NCI-H748 (cell line): ENCODE measurements at regions not wholly inside any gene's neighbourhood (a gene's known extent, or its start where the extent isn't known, plus 50 kb on each side); places are given as distances from the start of the nearest gene placed in this dataset.

Source experiments
- DNase-seq: peaks from one replicate; lab custom pipeline; 2025; ENCODE audit not compliant: unreplicated experiment; lab: John Stamatoyannopoulos, UW

GRCh38 chr5:133905424-133905823 is 63.0 kb downstream of the C5orf15 start:
- no peak for DNase-seq

- no peak for DNase-seq
These were observed 63.8 kb downstream of the C5orf15 start for GRCh38 chr5:133904641-133905040.

GRCh38 chr5:133902511-133903118 is 65.8 kb downstream of the C5orf15 start:
- DNase-seq, result no peak

GRCh38 chr5:133900534-133901270 is 67.7 kb downstream of the C5orf15 start:
- DNase-seq, result no peak

GRCh38 chr5:133899506-133899905 is 68.9 kb downstream of the C5orf15 start:
- no peak for DNase-seq

GRCh38 chr5:133898440-133898839 is 70.0 kb downstream of the C5orf15 start:
- DNase-seq, result no peak

- DNase-seq, result no peak
These were observed 71.0 kb downstream of the C5orf15 start for GRCh38 chr5:133897431-133897830.

- no peak for DNase-seq
These were observed 71.6 kb downstream of the C5orf15 start for GRCh38 chr5:133896873-133897272.

GRCh38 chr5:133895979-133896845 is 72.2 kb downstream of the C5orf15 start:
- DNase-seq, result no peak

GRCh38 chr5:133894143-133894542 is 74.3 kb downstream of the C5orf15 start:
- DNase-seq, result no peak

- no peak for DNase-seq
These were observed 75.7 kb downstream of the C5orf15 start for GRCh38 chr5:133892774-133893173.

GRCh38 chr5:133892306-133892705 is 76.1 kb downstream of the C5orf15 start:
- DNase-seq, result no peak

GRCh38 chr5:133891390-133891789 is 77.0 kb downstream of the C5orf15 start:
- no peak for DNase-seq

- DNase-seq, result no peak
These were observed 77.6 kb downstream of the C5orf15 start for GRCh38 chr5:133890776-133891280.

GRCh38 chr5:133890314-133890713 is 78.1 kb downstream of the C5orf15 start:
- DNase-seq, result no peak

- no peak for DNase-seq
These were observed 79.0 kb downstream of the C5orf15 start for GRCh38 chr5:133889271-133889905.

GRCh38 chr5:133888625-133888991 is 79.8 kb downstream of the C5orf15 start:
- DNase-seq, result no peak

GRCh38 chr5:133885566-133885965 is 82.9 kb downstream of the C5orf15 start:
- no peak for DNase-seq

- DNase-seq, result no peak
These were observed 83.7 kb downstream of the C5orf15 start for GRCh38 chr5:133884569-133885311.

GRCh38 chr5:133883916-133884315 is 84.5 kb downstream of the C5orf15 start:
- no peak for DNase-seq
